Neural progenitor cell (in vitro differentiated cells): ENCODE measurements at regions not wholly inside any gene's neighbourhood (a gene's known extent, or its start where the extent isn't known, plus 50 kb on each side); places are given as distances from the start of the nearest gene placed in this dataset.

Source experiments
- DNase-seq: peaks from one replicate; pipeline ENCODE4 v3.0.0-alpha.2; 2016; ENCODE audit warnings: low spot score
- H2AFZ ChIP-seq: fragments of 200-600 bp; sonication (generic); replicated peaks from 2 replicates; pipeline ENCODE4 v1.6.1; 2016; ENCODE audit warnings: antibody characterized with exemption
- H3F3A ChIP-seq: fragments of 200-600 bp; sonication (generic); 2 replicates; pipeline ENCODE4 v1.6.1; 2016; ENCODE audit warnings: antibody characterized with exemption, low read depth
- H3K27ac ChIP-seq: fragments of 200-600 bp; sonication (generic); 2 replicates; pipeline ENCODE4 v1.5.1; 2016; ENCODE audit warnings: mild to moderate bottlenecking
- H3K27me3 ChIP-seq: fragments of 200-600 bp; sonication (generic); 2 replicates; pipeline ENCODE4 v1.6.1; 2016; ENCODE audit warnings: mild to moderate bottlenecking, moderate library complexity
- H3K36me3 ChIP-seq: fragments of 200-600 bp; sonication (generic); 2 replicates; pipeline ENCODE4 v1.5.1; 2016
- H3K4me1 ChIP-seq: fragments of 200-600 bp; sonication (generic); 2 replicates; pipeline ENCODE4 v1.6.1; 2016; ENCODE audit warnings: mixed run types
- H3K4me2 ChIP-seq: fragments of 200-600 bp; sonication (generic); 2 replicates; pipeline ENCODE4 v1.6.1; 2016
- H3K4me3 ChIP-seq: fragments of 200-600 bp; sonication (generic); 2 replicates; pipeline ENCODE4 v1.5.1; 2016
- H3K79me2 ChIP-seq: fragments of 200-600 bp; sonication (generic); 2 replicates; pipeline ENCODE4 v1.6.1; 2016; ENCODE audit warnings: low read depth
- H3K9ac ChIP-seq: fragments of 200-600 bp; sonication (generic); 2 replicates; pipeline ENCODE4 v1.6.1; 2016
- H3K9me3 ChIP-seq: fragments of 200-600 bp; sonication (generic); 2 replicates; pipeline ENCODE4 v1.5.1; 2016; ENCODE audit warnings: low read depth
- H4K20me1 ChIP-seq: fragments of 200-600 bp; sonication (generic); 2 replicates; pipeline ENCODE4 v1.6.1; 2016; ENCODE audit warnings: low read depth
- H3K27ac Mint-ChIP-seq: 3 replicates; pipeline ENCODE4 v1.8.0; 2021; ENCODE audit warnings: mixed read lengths
- H3K27me3 Mint-ChIP-seq: 2 replicates; pipeline ENCODE4 v1.8.0; 2022; ENCODE audit warnings: low read depth, mild to moderate bottlenecking, inconsistent platforms, moderate library complexity, mixed read lengths; ENCODE audit not compliant: insufficient read depth
- H3K36me3 Mint-ChIP-seq: 3 replicates; pipeline ENCODE4 v1.8.0; 2021; ENCODE audit warnings: mixed read lengths
- H3K4me1 Mint-ChIP-seq: 3 replicates; pipeline ENCODE4 v1.8.0; 2021; ENCODE audit warnings: mixed read lengths
- H3K4me3 Mint-ChIP-seq: 3 replicates; pipeline ENCODE4 v1.8.0; 2021; ENCODE audit warnings: mild to moderate bottlenecking, moderate library complexity, mixed read lengths
- H3K9me3 Mint-ChIP-seq: 3 replicates; pipeline ENCODE4 v1.8.0; 2020; ENCODE audit warnings: mixed read lengths
- EZH2 ChIP-seq: fragments of 200-600 bp; sonication (generic); IDR thresholded peaks from 2 replicates; pipeline ENCODE4 v1.6.1; 2017; ENCODE audit warnings: antibody characterized with exemption, mild to moderate bottlenecking, moderate library complexity
- EZH2phosphoT487 ChIP-seq: fragments of 200-600 bp; sonication (generic); IDR thresholded peaks from 2 replicates; pipeline ENCODE4 v1.6.1; 2017; ENCODE audit warnings: antibody characterized with exemption
- TF ChIP-seq, protein P1 (sequence below): fragments of 200-600 bp; sonication (generic); IDR thresholded peaks from 2 replicates; pipeline ENCODE4 v1.5.1; 2017; ENCODE audit warnings: antibody characterized with exemption, mild to moderate bottlenecking

DNA sequence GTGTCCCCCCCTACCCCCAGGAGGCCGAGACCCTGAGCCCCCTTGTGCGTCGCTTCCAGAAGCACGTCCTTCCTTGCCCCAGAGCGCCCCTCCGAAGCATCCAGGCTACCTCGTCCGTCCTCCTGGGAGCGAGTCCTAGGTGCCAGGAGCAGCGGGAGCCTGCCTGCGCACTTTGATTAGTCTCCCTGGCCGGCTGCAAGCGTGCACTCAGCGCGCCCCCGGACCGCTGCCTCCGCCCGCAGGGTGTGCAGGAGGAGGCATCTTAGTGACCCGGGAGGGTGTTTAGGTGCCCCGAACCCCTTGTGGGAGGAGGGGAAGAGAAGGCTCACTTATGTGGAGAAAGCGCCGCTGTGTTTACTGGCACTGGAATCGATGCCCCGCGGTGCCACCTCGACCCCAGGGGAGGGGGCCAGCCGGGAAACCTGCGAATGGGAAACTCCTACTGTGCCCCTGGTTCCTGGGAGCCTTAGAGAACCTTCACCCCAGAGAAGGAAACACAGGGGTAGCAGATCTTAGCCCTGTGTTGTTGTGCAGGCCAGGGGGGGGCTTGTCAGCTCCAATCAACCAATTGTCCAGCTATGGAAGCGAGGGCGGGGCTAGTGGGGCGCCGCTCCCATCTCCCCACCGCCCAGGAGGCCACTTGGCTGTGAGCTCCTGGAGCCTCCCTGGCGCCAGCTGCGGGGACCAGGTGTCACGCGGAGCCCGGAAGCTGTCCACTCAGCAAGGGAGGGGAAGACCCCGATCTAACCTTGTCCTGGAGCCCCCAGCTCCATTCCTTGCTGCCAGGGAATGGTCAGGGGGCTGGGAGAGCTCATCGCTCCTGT, 922.8 kb upstream of the EEF2KMT start:
- H3K27me3 ChIP-seq: peaks cover 56% of the 10 kb centered on the region
- peaks cover 8% of the 10 kb centered on the region for H3K36me3 Mint-ChIP-seq
- peaks cover 16% of the 10 kb centered on the region for H3K4me1 Mint-ChIP-seq
- H3K27ac ChIP-seq: no peak overlapping the region
- DNase-seq: peak; percentile 40
- peaks cover 10% of the 10 kb centered on the region for H3K4me1 ChIP-seq
- no peak overlapping the region for H3K27ac Mint-ChIP-seq
- H3K9me3 Mint-ChIP-seq: no peaks in the 10 kb centered on the region
- H3K4me3 Mint-ChIP-seq: peak overlapping the region; percentile 91
- no peaks in the 10 kb centered on the region for H3K79me2 ChIP-seq
- H3K4me3 ChIP-seq: peak overlapping the region; percentile 82
- H3K27me3 Mint-ChIP-seq: peaks cover 17% of the 10 kb centered on the region
- H2AFZ ChIP-seq: peak overlapping the region; percentile 97
- peak overlapping the region; percentile 95 for H3K4me2 ChIP-seq
- H4K20me1 ChIP-seq: peaks cover 12% of the 10 kb centered on the region
- TF ChIP-seq, protein P1, sequence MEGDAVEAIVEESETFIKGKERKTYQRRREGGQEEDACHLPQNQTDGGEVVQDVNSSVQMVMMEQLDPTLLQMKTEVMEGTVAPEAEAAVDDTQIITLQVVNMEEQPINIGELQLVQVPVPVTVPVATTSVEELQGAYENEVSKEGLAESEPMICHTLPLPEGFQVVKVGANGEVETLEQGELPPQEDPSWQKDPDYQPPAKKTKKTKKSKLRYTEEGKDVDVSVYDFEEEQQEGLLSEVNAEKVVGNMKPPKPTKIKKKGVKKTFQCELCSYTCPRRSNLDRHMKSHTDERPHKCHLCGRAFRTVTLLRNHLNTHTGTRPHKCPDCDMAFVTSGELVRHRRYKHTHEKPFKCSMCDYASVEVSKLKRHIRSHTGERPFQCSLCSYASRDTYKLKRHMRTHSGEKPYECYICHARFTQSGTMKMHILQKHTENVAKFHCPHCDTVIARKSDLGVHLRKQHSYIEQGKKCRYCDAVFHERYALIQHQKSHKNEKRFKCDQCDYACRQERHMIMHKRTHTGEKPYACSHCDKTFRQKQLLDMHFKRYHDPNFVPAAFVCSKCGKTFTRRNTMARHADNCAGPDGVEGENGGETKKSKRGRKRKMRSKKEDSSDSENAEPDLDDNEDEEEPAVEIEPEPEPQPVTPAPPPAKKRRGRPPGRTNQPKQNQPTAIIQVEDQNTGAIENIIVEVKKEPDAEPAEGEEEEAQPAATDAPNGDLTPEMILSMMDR: no peak
- TF ChIP-seq EZH2phosphoT487 (no peak), EZH2 (no peak)
- H3K9me3 ChIP-seq: no peaks in the 10 kb centered on the region
- H3F3A ChIP-seq: peaks cover 6% of the 10 kb centered on the region
- H3K9ac ChIP-seq: no peak overlapping the region
- no peaks in the 10 kb centered on the region for H3K36me3 ChIP-seq

DNA sequence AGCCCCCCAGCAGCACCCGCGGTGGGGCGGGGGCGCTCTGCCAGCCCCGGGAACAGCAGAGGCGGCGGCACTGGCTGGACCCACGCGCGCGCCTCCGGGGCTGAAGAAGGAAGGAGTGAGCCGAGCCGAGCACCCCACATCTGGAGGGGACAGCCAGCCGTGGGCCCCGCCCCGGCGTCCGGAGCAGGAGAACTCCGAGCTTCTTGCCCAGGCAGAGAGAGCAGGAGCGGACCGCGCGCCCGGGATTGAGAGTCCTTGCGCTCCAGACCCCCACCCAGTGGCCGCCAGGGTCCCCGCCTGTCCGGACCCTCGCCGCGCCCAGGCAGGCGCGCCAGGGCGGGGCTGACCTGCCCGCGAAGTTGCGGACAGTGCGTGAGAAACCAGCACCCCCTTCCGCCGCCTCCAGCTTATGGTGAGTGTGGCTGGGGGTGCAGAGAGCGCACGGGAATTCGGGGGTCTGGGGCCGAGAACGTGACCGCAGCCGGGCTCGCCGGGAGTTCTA, 921.9 kb upstream of the EEF2KMT start:
- H3K4me1 ChIP-seq: peaks cover 10% of the 10 kb centered on the region
- peaks cover 17% of the 10 kb centered on the region for H3K27me3 Mint-ChIP-seq
- H3K9me3 Mint-ChIP-seq: no peaks in the 10 kb centered on the region
- H3K36me3 ChIP-seq: no peaks in the 10 kb centered on the region
- H3K4me3 ChIP-seq: peak overlapping the region; percentile 82
- peaks cover 56% of the 10 kb centered on the region for H3K27me3 ChIP-seq
- H3K27ac ChIP-seq: no peak overlapping the region
- H3K9me3 ChIP-seq: no peaks in the 10 kb centered on the region
- peaks cover 12% of the 10 kb centered on the region for H4K20me1 ChIP-seq
- peaks cover 16% of the 10 kb centered on the region for H3K4me1 Mint-ChIP-seq
- H3K79me2 ChIP-seq: no peaks in the 10 kb centered on the region
- H3K36me3 Mint-ChIP-seq: peaks cover 8% of the 10 kb centered on the region
- TF ChIP-seq EZH2phosphoT487 (peak; percentile 15), EZH2 (peak; percentile 48)
- TF ChIP-seq, protein P1: peak; percentile 42
- H3K4me3 Mint-ChIP-seq: peak overlapping the region; percentile 91
- H3K9ac ChIP-seq: no peak overlapping the region
- H2AFZ ChIP-seq: peak overlapping the region; percentile 97
- DNase-seq: peak; percentile 85
- H3K27ac Mint-ChIP-seq: no peak overlapping the region
- peak overlapping the region; percentile 95 for H3K4me2 ChIP-seq
- H3F3A ChIP-seq: peaks cover 6% of the 10 kb centered on the region

DNA sequence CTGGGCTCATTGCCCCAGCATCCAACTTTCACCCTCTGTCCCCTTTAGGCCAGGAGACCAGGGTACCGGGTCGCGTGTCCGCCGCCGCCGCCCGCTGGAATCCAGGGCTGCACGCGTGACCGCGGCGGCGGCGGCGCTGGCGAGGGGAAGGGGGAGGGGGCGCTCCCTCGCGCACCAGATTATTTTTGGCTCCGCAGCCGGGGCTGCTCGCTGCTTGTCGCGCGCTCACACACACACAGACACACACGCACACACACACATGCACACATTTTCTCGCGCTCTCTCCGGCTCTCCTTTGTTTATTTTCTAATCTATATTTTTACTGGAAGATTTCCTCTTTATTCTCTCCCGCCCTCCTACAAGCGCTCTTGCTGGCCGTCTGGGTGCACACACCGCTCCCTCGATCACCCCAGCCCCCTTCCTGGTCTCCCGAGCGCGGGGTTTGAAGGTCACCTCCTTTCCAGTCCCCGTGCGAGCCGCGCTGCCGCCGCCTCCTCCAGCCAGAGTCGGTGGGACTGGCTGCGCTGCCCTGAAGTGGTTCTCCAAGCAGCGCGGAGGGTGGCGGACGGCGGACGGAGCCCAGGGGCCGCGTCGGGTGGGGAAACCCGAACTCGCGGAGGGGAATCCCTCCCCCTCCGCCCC, 921.4 kb upstream of the EEF2KMT start:
- H3K36me3 Mint-ChIP-seq: peaks cover 5% of the 10 kb centered on the region
- H3K4me1 Mint-ChIP-seq: peaks cover 16% of the 10 kb centered on the region
- TF ChIP-seq, protein P1: no peak
- peak; percentile 39 for TF ChIP-seq EZH2phosphoT487
- TF ChIP-seq EZH2: peak; percentile 78
- H3K27ac Mint-ChIP-seq: no peak overlapping the region
- Histone ChIP-seq H3K4me3 (peak overlapping the region; percentile 82), H3K36me3 (no peaks in the 10 kb centered on the region), H3F3A (peaks cover 6% of the 10 kb centered on the region), H2AFZ (peak overlapping the region; percentile 97), H3K4me1 (peaks cover 10% of the 10 kb centered on the region), H3K27ac (no peak overlapping the region), H4K20me1 (peaks cover 12% of the 10 kb centered on the region), H3K9me3 (no peaks in the 10 kb centered on the region), H3K79me2 (no peaks in the 10 kb centered on the region), H3K9ac (no peak overlapping the region), H3K27me3 (peaks cover 56% of the 10 kb centered on the region), H3K4me2 (peak overlapping the region; percentile 95)
- H3K27me3 Mint-ChIP-seq: peaks cover 20% of the 10 kb centered on the region
- peak; percentile 68 for DNase-seq
- H3K4me3 Mint-ChIP-seq: peak overlapping the region; percentile 92
- H3K9me3 Mint-ChIP-seq: no peaks in the 10 kb centered on the region
